Psoas muscle (tissue), 7 donors: ENCODE measurements at regions not wholly inside any gene's neighbourhood (a gene's known extent, or its start where the extent isn't known, plus 50 kb on each side); places are given as distances from the start of the nearest gene placed in this dataset.

Experiments used
- ATAC-seq, 4 donors: fragments of 200-7000 bp; cut with Tn5 transposase; one replicate each; pipeline ENCODE4 v1.9.1; 2020; ENCODE audit warnings: moderate library complexity in 3 of 4, mild to moderate bottlenecking in 2 of 4
- DNase-seq, 2 donors: peaks; one replicate each; pipeline ENCODE4 v3.0.0-alpha.2; 2020
- H3K27ac ChIP-seq: fragments of 200-600 bp; one replicate; pipeline ENCODE4 v1.8.0; 2022
- H3K27me3 ChIP-seq, 3 donors: fragments of 200-600 bp in 1 of 3; one replicate each; pipeline versions ENCODE4 v1.6.1 to v1.8.0; 2013 to 2022; ENCODE audit warnings: low read length in 2 of 3, mild to moderate bottlenecking in 2 of 3, moderate library complexity in 1 of 3; ENCODE audit not compliant: insufficient read depth in 3 of 3
- H3K36me3 ChIP-seq, 2 donors: fragments of 200-600 bp in 1 of 2; one replicate each; pipeline versions ENCODE4 v1.6.1 to v1.8.0; 2013 to 2022; ENCODE audit warnings: low read depth in 1 of 2, mild to moderate bottlenecking in 1 of 2, moderate library complexity in 1 of 2; ENCODE audit not compliant: insufficient read depth in 1 of 2
- H3K4me1 ChIP-seq: fragments of 200-600 bp; one replicate; pipeline ENCODE4 v1.8.0; 2022
- H3K4me3 ChIP-seq: fragments of 200-600 bp; one replicate; pipeline ENCODE4 v1.8.0; 2022; ENCODE audit warnings: mild to moderate bottlenecking
- H3K9me3 ChIP-seq: fragments of 200-600 bp; one replicate; pipeline ENCODE4 v1.8.0; 2022
- WGBS, 3 donors: extraction: QIAGEN DNeasy Blood & Tissue Kit; methylation state at CpG; one replicate each; pipeline versions ENCODE4 v1.1.6 to v1.1.7; 2013; 5-methylcytosine and 5-hydroxymethylcytosine counted together
- intact Hi-C, 2 donors: fragments of 100-400 bp; cut with DNase I; formaldehyde crosslinking; loops; one replicate each; pipeline versions ENCODE4 v1.11.0 to v1.14.2; 2022
- TF ChIP-seq, protein P1 (sequence below): fragments of 200-600 bp; IDR thresholded peaks from one replicate; pipeline ENCODE4 v1.8.0; 2022; ENCODE audit warnings: antibody characterized with exemption
- donor health status: healthy with polysubstance abuse.
- donor health status: DM: no; HTN: no; CAD: no; lungs with moderate emphysema.
- donor health status: Bipolar disorder and iron deficiency.
- donor health status: healthy.
- donor health status: DM: yes; HTN: yes; CAD: no.
- donor health status: DM: no; HTN: no; CAD: no.
- donor health status: DM: yes; HTN: yes; CAD: no.

DNA sequence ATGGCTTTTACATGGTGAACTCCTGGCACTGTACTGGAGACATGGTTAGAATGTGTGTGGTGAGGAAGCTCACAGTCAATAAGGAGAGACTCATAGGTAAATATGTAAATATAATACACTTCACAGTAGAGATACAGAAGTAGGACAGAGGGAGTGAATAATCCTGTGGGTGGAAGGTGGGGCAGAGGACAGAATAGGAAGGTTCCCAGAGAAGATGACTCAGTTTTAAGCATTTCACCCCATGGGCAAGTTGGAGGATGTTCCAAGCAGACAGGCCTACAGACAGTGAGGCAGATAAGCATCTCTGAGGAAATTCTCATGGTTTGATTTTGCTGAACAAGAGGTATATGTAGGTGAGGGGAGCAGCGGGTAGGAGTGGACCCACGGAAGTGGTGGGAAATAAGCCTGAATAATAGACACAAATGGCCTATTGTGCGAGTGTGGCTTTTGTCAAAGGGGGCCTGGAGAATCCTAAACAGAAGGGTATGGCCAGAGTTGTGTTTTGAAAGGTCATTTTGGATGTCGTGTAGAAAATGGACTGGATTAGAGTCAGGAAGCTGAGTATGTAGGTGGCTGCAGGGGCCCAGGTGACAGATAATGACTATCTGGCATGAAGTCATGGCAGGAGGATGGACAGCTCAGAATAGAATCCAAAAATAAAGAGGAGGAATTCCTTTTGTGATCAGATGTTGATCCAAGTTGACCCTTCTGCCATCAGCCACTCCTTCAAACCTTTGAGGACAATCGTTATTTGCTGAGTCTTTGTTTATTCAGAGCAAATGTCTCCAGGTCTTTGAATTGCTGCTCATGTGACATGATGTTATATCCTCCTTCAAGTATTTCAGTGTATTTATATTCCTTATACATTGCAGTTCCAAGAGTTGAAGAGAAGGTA, 97.3 kb upstream of the THRB start:
- intact Hi-C loops = no loop called here
- no peak for DNase-seq
- H3K4me1 ChIP-seq = peaks cover 24% of the 10 kb centered on the region
- H3K4me3 ChIP-seq = no peak overlapping the region
- H3K27ac ChIP-seq = no peak overlapping the region
- H3K36me3 ChIP-seq = no peaks in the 10 kb centered on the region
- H3K9me3 ChIP-seq = no peaks in the 10 kb centered on the region
- no peaks in the 10 kb centered on the region for H3K27me3 ChIP-seq
- 70 to 75% (median 71%) methylated on average over 5 of the region's 5 CpGs for WGBS, 3 donors
- no peak for ATAC-seq
- TF ChIP-seq, protein P1, sequence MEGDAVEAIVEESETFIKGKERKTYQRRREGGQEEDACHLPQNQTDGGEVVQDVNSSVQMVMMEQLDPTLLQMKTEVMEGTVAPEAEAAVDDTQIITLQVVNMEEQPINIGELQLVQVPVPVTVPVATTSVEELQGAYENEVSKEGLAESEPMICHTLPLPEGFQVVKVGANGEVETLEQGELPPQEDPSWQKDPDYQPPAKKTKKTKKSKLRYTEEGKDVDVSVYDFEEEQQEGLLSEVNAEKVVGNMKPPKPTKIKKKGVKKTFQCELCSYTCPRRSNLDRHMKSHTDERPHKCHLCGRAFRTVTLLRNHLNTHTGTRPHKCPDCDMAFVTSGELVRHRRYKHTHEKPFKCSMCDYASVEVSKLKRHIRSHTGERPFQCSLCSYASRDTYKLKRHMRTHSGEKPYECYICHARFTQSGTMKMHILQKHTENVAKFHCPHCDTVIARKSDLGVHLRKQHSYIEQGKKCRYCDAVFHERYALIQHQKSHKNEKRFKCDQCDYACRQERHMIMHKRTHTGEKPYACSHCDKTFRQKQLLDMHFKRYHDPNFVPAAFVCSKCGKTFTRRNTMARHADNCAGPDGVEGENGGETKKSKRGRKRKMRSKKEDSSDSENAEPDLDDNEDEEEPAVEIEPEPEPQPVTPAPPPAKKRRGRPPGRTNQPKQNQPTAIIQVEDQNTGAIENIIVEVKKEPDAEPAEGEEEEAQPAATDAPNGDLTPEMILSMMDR = no peak

DNA sequence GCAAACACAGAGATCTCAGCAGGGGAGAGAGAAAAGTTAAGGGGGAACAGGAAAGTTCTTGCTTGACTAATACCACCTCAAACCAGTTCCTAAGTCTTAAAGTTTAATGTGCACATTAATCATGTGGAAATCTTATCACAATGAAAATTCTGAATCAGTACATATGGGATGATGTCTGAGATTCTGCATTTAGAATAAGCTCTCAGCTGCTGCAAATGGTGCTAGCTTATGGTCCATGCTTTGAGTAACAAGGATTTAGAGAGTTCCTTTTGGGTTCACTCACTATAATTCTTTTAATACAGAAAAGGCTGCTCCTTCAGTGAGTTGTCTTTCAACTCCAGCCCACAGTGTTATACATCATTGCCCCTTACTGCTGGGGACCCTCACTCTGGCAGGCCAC, 99.5 kb upstream of the THRB start:
- H3K27me3 ChIP-seq = no peaks in the 10 kb centered on the region
- peaks cover 9% of the 10 kb centered on the region for H3K4me1 ChIP-seq
- H3K9me3 ChIP-seq = no peaks in the 10 kb centered on the region
- DNase-seq (no peak), ATAC-seq (no peak)
- no peaks in the 10 kb centered on the region for H3K36me3 ChIP-seq
- TF ChIP-seq, protein P1 = no peak
- no peak overlapping the region for H3K27ac ChIP-seq
- H3K4me3 ChIP-seq = no peak overlapping the region
- intact Hi-C loops = no loop called here

DNA sequence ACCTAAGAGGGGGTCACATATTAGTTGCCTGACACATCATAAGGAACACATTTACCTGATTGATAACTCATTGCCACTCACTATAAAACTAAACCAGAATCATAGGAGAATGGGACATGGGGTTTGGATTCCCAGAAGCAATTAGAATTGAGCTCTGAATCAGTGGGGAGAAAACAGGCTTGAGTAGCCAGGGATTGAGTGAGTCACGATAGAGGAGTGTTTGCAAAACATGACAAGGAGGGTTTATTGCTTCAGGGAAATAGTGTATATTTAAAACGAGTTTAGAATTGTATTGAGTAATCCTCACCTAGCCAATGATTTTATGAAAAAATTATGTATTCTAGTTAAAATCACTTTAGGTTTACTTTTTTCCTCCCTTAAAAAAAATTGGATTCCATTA, 101.1 kb upstream of the THRB start:
- H3K9me3 ChIP-seq = no peaks in the 10 kb centered on the region
- no peak overlapping the region for H3K27ac ChIP-seq
- H3K4me3 ChIP-seq = no peak overlapping the region
- ATAC-seq (no peak), DNase-seq (no peak)
- intact Hi-C loops = no loop called here
- TF ChIP-seq, protein P1 = no peak
- H3K27me3 ChIP-seq = no peaks in the 10 kb centered on the region
- WGBS, 3 donors = 76 to 90% (median 84%) methylated on average over 2 of the region's 2 CpGs
- H3K36me3 ChIP-seq = no peaks in the 10 kb centered on the region
- no peaks in the 10 kb centered on the region for H3K4me1 ChIP-seq

DNA sequence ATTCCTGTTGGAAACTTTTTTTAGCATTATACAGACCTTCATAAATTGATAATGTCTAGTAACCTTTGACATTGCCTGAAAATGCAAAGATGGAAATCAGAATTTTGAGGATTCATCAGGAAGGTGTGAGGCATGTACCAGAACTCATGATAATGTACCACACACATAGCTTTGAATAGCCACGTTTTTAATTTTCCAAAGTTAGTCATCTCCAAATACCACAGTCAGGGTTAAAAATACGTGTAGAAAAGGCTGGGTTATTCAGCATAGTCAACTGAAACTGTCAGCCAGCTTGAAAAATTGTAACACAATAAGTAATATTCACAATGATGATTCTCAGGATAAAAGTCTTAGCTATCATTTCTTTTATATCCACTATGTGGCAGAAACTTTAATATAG, 102.0 kb upstream of the THRB start:
- intact Hi-C loops = no loop called here
- H3K27ac ChIP-seq = no peak overlapping the region
- no peak overlapping the region for H3K4me3 ChIP-seq
- no peaks in the 10 kb centered on the region for H3K9me3 ChIP-seq
- no peaks in the 10 kb centered on the region for H3K4me1 ChIP-seq
- H3K36me3 ChIP-seq = no peaks in the 10 kb centered on the region
- WGBS, 3 donors = 62 to 73% (median 71%) methylated on average over 2 of the region's 2 CpGs
- ATAC-seq (no peak), DNase-seq (no peak)
- TF ChIP-seq, protein P1 = no peak
- no peaks in the 10 kb centered on the region for H3K27me3 ChIP-seq
